ENCODE measurements at regions not wholly inside any gene's neighbourhood (a gene's known extent, or its start where the extent isn't known, plus 50 kb on each side); places are given as distances from the start of the nearest gene placed in this dataset.

DNA sequence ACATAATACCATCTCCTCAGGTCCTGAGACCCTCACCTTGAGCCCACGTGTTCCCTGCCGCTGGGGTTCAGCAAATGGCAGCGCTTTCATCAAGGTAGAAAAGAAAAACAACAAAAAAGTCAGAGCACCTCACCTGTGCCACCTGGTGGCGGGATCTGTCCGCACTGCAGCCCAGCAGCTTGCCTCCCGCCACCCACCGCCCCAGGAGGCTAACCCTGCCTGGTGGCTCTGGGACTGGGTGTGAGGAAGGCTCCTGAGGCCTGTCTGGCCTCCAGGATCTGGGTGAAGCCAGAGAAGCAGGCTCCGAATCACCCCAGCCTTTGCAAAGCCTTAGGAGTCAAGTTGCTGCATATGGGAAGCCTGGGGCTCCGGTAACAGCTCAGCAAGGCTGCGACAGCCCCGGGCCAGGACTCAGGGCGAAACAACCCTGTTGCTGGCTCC is 270.8 kb downstream of the BMP7 start:
- ATAC-seq (no peak), DNase-seq (peak; percentile 26)
- H3K4me3 Mint-ChIP-seq: no peak overlapping the region
- ChIA-PET POLR2A (no interaction called here), CTCF (interaction anchor here (4.6 kb wide), 1 partner anchor 445 kb away, joined by 23 read pairs; no protein-coding TSS in a partner anchor)
- peaks cover 2% of the 10 kb centered on the region for H3K27me3 Mint-ChIP-seq (ENCODE audit: low read depth)
- no peak overlapping the region for H3K27ac Mint-ChIP-seq
- no peaks in the 10 kb centered on the region for H3K36me3 Mint-ChIP-seq (ENCODE audit: low read depth)
- H3K4me1 Mint-ChIP-seq (ENCODE audit: low read depth): no peaks in the 10 kb centered on the region
- H3K9me3 Mint-ChIP-seq (ENCODE audit: insufficient read depth): peaks cover 13% of the 10 kb centered on the region

DNA sequence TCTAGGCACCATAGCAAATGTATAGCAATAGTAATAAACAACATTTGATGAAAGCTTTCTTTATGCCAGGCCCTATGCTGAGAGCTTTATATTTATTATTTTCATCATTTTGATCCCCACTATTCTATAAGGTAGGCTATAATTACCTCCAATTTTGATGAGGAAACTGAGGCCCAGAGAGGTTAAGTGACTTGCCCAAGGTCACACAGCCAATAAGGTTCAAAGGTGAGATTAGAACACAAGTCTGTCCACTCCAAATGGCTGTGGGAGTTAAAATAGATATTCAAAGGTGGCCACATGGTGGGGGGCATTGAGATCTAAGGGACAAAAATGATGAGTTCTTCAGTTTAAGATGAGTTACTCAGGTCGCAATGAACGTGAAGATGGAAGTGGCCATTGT is 269.9 kb downstream of the BMP7 start:
- Mint-ChIP-seq H3K27me3 (ENCODE audit: low read depth) (no peaks in the 10 kb centered on the region), H3K9me3 (ENCODE audit: insufficient read depth) (peaks cover 13% of the 10 kb centered on the region), H3K36me3 (ENCODE audit: low read depth) (no peaks in the 10 kb centered on the region), H3K4me3 (no peak overlapping the region), H3K4me1 (ENCODE audit: low read depth) (no peaks in the 10 kb centered on the region), H3K27ac (no peak overlapping the region)
- ATAC-seq (no peak), DNase-seq (no peak)
- ChIA-PET POLR2A (no interaction called here), CTCF (interaction anchor here (4.6 kb wide), 1 partner anchor 446 kb away, joined by 23 read pairs; no protein-coding TSS in a partner anchor)

- ChIA-PET POLR2A (no interaction called here), CTCF (no interaction called here)
- DNase-seq (no peak), ATAC-seq (no peak)
- Mint-ChIP-seq H3K9me3 (ENCODE audit: insufficient read depth) (peaks cover 13% of the 10 kb centered on the region), H3K27ac (no peak overlapping the region), H3K36me3 (ENCODE audit: low read depth) (no peaks in the 10 kb centered on the region), H3K4me3 (no peak overlapping the region), H3K4me1 (ENCODE audit: low read depth) (no peaks in the 10 kb centered on the region), H3K27me3 (ENCODE audit: low read depth) (no peaks in the 10 kb centered on the region)
Observed at GRCh38 chr20:56998438-56998837, 268.0 kb downstream of the BMP7 start.

DNA sequence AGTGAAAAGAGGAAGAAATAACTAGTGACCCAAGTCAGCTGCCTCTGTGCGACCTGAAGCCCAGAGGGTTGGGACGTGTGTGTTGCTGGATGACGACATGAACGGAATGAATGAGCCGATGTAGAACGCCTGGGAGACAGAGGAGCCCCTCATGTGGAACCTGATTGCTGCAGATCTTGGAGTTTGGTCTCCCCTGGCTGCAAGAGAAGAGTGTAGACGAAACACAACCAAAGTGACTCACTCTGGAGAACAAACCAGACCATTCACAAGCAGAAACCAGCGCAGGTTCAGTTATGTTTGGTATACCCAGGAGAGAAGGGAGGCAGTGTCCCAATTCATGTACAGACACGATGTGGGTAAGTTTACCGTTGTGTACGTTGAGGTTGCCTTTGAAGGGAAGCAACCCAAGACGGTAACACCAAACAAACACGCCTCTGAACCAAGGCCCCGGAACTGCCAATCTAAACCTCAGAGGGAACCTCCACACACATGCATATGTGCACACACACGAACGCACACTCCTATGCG is 265.9 kb downstream of the BMP7 start:
- ChIA-PET POLR2A (no interaction called here), CTCF (no interaction called here)
- Mint-ChIP-seq H3K9me3 (ENCODE audit: insufficient read depth) (peaks cover 13% of the 10 kb centered on the region), H3K4me1 (ENCODE audit: low read depth) (no peaks in the 10 kb centered on the region), H3K27me3 (ENCODE audit: low read depth) (no peaks in the 10 kb centered on the region), H3K27ac (no peak overlapping the region), H3K4me3 (no peak overlapping the region), H3K36me3 (ENCODE audit: low read depth) (no peaks in the 10 kb centered on the region)
- ATAC-seq: no peak
- no peak for DNase-seq

DNA sequence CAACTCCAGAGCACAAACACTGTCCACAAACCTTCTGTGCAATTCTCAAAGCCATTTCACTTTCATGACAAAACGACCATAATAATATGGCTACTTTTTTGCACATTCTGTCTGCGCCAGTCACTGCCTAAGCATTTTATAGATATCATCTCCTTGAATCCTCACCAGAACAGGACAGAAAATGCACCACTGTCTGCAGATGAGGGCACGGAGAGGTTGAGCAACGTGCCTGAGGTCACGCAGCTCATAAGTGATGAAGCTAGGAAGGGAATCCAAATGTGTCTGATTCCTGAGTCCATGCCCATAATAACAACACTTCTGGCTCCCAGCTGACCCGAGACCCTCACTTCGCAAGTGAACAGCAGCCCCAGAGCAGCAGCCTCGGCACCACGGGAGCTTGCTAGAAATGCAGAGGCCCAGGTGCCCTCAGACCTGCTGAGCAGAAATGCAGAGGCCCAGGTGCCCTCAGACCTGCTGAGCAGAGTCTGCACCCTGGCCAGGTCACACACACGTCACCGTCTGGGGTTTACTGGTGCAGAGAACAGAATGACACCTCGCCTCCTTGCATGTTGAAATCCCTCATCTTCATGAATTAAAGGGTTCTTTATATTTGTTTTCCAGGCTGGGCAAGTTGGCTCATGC is 265.2 kb downstream of the BMP7 start:
- DNase-seq: no peak
- POLR2A ChIA-PET: no interaction called here
- no peaks in the 10 kb centered on the region for H3K36me3 Mint-ChIP-seq (ENCODE audit: low read depth)

DNA sequence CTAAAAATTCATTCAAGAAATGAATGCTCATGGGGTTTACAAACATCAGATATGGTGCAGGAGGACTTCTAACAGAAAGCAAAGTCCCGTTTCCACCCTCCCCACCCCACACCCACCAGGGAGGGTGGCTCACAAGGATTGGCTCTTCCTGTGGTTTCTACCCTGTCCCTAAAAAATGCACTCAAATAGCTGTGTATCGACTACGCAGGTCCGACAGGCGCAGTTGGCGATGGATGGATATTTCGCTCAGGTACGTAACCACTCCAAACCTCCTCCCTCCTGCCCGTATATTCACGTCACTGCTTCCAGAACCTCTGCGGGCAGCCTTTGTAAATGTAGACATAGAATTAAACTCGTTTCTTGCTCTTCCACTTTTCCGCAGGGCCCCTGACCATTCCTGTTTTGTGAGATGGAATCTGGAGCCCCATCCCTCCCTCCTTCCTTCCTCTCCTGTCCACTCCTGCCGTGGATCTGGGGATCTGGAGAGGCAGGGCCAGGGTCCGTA is 264.3 kb downstream of the BMP7 start:
- POLR2A ChIA-PET: no interaction called here
- Mint-ChIP-seq H3K4me1 (ENCODE audit: low read depth) (no peaks in the 10 kb centered on the region), H3K9me3 (ENCODE audit: insufficient read depth) (peaks cover 13% of the 10 kb centered on the region), H3K36me3 (ENCODE audit: low read depth) (no peaks in the 10 kb centered on the region), H3K4me3 (no peak overlapping the region), H3K27me3 (ENCODE audit: low read depth) (peaks cover under 1% of the 10 kb centered on the region), H3K27ac (no peak overlapping the region)
- ATAC-seq: no peak
- CTCF ChIA-PET: no interaction called here
- DNase-seq: no peak

More for the DNA sequence above, 265.2 kb downstream of the BMP7 start:
- CTCF ChIA-PET: no interaction called here
- no peak for ATAC-seq
- H3K27me3 Mint-ChIP-seq (ENCODE audit: low read depth): no peaks in the 10 kb centered on the region
- peaks cover 13% of the 10 kb centered on the region for H3K9me3 Mint-ChIP-seq (ENCODE audit: insufficient read depth)
- H3K27ac Mint-ChIP-seq: no peak overlapping the region
- H3K4me3 Mint-ChIP-seq: no peak overlapping the region
- no peaks in the 10 kb centered on the region for H3K4me1 Mint-ChIP-seq (ENCODE audit: low read depth)

GRCh38 chr20:57003012-57003411 is 263.4 kb downstream of the BMP7 start:
- ATAC-seq (no peak), DNase-seq (no peak)
- H3K27me3 Mint-ChIP-seq (ENCODE audit: low read depth): peaks cover 2% of the 10 kb centered on the region
- ChIA-PET CTCF (no interaction called here), POLR2A (no interaction called here)
- no peaks in the 10 kb centered on the region for H3K4me1 Mint-ChIP-seq (ENCODE audit: low read depth)
- H3K9me3 Mint-ChIP-seq (ENCODE audit: insufficient read depth): peaks cover 10% of the 10 kb centered on the region
- no peaks in the 10 kb centered on the region for H3K36me3 Mint-ChIP-seq (ENCODE audit: low read depth)
- no peak overlapping the region for H3K27ac Mint-ChIP-seq
- H3K4me3 Mint-ChIP-seq: no peak overlapping the region

- Mint-ChIP-seq H3K9me3 (ENCODE audit: insufficient read depth) (no peaks in the 10 kb centered on the region), H3K4me1 (ENCODE audit: low read depth) (no peaks in the 10 kb centered on the region), H3K27ac (no peak overlapping the region), H3K27me3 (ENCODE audit: low read depth) (peaks cover 5% of the 10 kb centered on the region), H3K36me3 (ENCODE audit: low read depth) (no peaks in the 10 kb centered on the region), H3K4me3 (no peak overlapping the region)
- POLR2A ChIA-PET: no interaction called here
- no peak for ATAC-seq
- CTCF ChIA-PET: no interaction called here
- no peak for DNase-seq
Observed at GRCh38 chr20:57004416-57004815, 262.0 kb downstream of the BMP7 start.

DNA sequence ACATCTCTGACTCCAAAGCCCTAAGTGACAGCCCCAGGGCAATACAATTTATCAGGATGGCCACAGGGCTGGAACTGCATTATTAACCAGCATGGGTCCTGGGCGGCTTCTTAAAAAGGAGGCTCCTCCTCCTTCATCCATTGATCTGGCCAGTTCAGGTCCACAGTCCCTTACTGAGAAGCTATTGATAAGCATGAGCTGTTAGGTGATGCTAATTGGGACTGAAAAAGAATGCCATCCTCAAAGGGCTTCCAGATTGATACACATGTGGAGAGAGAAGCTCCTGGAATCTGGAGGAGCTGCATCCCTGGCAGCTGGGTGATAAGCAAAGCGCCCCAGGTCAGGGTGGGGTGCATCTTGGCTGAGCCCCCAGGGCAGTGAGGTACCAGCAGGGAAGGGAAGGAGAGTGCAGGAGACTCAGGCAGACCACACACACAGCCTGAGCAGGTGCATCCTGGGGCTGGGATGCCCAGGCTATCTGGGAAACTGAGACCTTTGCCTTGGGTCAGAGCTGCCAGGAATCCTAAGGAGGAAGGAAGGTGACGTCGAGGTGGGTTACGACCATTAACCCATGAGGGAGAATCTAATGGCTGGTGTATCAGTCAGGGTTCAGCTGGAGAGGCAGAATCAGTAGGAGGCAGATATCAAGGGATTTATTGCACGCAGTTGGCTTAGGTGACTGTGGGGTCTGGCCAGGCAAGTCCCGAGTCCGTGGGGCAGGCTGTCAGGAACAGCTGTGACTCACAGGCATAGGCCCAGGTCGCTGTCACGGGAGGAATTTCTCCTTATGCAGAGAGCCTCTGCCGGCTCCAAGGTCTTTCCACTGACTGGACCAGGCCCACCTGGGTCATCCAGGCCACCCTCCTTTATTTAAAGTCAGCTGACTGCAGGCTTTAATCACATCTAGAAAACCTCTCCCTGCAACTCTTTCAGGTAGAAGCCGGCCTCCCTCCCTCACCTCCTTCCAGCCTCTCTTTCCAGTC is 261.2 kb downstream of the BMP7 start:
- DNase-seq (no peak), ATAC-seq (no peak)
- no peak overlapping the region for H3K4me3 Mint-ChIP-seq
- CTCF ChIA-PET: no interaction called here
- H3K27ac Mint-ChIP-seq: no peak overlapping the region
- H3K9me3 Mint-ChIP-seq (ENCODE audit: insufficient read depth): no peaks in the 10 kb centered on the region
- H3K27me3 Mint-ChIP-seq (ENCODE audit: low read depth): peaks cover 5% of the 10 kb centered on the region
- POLR2A ChIA-PET: interaction anchor here (0.5 kb wide), 1 partner anchor 592 kb away, joined by 3 read pairs; no protein-coding TSS in a partner anchor
- H3K36me3 Mint-ChIP-seq (ENCODE audit: low read depth): no peaks in the 10 kb centered on the region
- no peaks in the 10 kb centered on the region for H3K4me1 Mint-ChIP-seq (ENCODE audit: low read depth)

DNA sequence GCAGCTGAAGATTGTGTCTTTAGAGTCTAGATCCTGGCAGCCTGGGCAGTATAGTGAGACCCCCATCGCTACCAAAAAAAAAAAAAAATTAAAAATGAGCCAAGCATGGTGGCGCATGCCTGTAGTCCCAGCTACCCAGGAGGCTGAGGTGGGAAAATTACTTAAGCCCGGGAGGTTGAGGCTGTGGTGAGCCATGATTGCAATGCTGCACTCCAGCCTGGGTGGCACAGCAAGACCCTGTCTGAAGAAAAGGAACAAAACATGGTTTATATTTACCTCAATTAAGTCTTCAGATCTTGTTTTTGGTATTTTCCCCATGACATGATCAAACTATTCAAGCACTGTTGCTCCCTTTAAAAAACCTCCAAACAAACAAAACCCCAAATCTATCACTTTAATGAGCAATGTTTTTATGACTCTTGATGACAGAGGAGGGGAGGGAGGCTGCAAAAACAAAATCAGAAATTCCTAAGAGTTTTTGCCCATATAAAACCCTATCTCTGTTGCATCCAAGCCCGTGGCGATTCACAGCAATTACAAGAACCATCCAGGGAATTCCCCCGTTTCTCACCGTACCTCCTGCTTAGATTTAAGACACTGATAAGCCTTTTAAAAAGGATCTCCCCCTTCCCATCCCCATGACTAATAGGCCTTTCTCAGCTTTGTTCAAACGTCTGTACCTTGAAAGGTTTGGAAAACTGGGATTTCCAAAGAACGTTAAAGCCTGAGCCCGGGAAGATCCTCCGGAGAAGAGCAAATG is 259.9 kb downstream of the BMP7 start:
- ChIA-PET CTCF (no interaction called here), POLR2A (no interaction called here)
- Mint-ChIP-seq H3K36me3 (ENCODE audit: low read depth) (no peaks in the 10 kb centered on the region), H3K4me3 (no peak overlapping the region), H3K4me1 (ENCODE audit: low read depth) (no peaks in the 10 kb centered on the region), H3K9me3 (ENCODE audit: insufficient read depth) (no peaks in the 10 kb centered on the region), H3K27ac (no peak overlapping the region), H3K27me3 (ENCODE audit: low read depth) (peaks cover 5% of the 10 kb centered on the region)
- no peak for DNase-seq
- ATAC-seq: no peak

DNA sequence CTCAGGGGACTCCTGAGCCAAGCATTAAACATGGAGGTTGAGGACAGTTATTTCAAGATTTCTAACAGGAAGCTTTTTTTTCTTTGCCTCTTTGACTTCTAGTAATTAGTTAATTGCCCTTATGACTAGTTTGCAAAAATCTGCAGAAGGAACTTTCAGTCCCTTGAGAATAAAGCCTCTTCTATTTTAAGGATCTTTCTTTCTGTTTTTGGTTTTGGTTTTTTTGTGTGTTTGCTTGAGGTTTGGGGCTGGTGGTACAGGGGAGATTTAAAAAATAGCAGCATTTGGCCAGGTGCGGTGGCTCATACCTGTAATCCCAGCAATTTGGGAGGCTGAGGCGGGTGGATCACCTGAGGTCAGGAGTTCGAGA is 259.3 kb downstream of the BMP7 start:
- no peak for DNase-seq

More for the DNA sequence above, 259.3 kb downstream of the BMP7 start:
- Mint-ChIP-seq H3K27ac (no peak overlapping the region), H3K27me3 (ENCODE audit: low read depth) (peaks cover 5% of the 10 kb centered on the region), H3K4me1 (ENCODE audit: low read depth) (no peaks in the 10 kb centered on the region), H3K4me3 (no peak overlapping the region), H3K36me3 (ENCODE audit: low read depth) (no peaks in the 10 kb centered on the region), H3K9me3 (ENCODE audit: insufficient read depth) (no peaks in the 10 kb centered on the region)
- ATAC-seq: no peak
- ChIA-PET POLR2A (no interaction called here), CTCF (no interaction called here)
